ENCODE measurements at regions not wholly inside any gene's neighbourhood (a gene's known extent, or its start where the extent isn't known, plus 50 kb on each side); places are given as distances from the start of the nearest gene placed in this dataset.
"Not testable (repeated sequence)": the region's sequence is repeated elsewhere in the genome, so short reads cannot be mapped to it uniquely, and the experiment has no call there.

DNA sequence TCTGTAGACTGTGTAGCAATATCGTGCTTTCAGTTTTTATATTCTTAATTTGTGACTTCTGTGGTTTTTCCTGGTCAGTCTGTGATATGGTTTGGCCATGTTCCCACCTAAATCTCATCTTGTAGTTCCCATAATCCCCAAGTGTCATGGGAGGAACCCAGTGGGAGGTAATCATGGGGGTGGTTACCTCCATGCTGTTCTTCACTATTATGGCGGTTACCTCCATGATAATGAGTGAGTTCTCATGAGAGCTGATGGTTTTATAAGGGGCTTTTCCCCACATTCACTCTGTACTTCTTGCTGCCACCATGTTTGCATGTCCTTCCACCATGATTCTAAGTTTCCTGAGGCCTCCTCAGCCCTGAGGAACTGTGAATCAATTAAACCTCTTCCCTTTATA lies 169.8 kb downstream of the LEPR start:
- DNase-seq (ENCODE audit: low read depth), result no peak

DNA sequence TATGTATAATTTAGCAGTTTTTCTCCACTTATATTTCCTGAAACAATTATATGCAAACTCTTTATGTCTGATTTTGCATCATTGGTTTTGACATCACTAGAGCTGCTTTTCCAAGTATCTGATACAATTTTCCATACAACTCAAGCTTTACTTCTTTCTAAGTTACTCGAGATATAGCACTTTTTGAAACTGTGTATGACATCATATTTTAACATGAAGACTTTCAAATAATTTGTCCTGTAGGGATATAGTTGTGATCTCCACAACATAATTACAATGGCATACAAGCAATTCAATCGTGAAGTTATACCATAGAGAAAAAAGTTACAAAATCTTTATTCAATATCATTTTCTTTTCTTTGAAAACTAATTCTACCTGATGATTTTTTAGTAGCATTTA lies 173.0 kb downstream of the LEPR start:
- no peak for DNase-seq (ENCODE audit: low read depth)

- no peak for DNase-seq (ENCODE audit: low read depth)
These were observed 175.3 kb downstream of the LEPR start for GRCh38 chr1:65595724-65596123.

DNA sequence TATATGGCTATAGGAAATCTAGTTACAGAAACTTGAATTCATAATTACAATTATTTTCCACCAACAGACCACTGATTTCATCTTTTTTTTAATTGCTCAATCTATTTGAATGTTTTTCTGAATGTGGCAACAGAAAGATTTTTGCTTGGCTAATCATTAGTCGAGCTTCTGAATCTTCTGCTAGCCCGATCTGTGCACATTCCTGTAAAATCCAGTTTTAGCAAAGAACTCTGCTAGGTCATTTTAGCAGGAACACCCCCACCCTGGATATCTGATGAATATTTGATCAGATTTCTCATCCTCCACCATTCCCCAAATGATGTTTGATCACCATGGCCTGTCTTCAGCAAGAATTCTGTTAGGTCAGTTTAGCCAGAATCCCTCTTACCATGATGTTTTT lies 176.3 kb downstream of the LEPR start:
- no peak for DNase-seq (ENCODE audit: low read depth)

- DNase-seq (ENCODE audit: low read depth), result no peak
These were observed 185.2 kb downstream of the LEPR start for GRCh38 chr1:65605621-65606020.

GRCh38 chr1:65606426-65606825 lies 186.0 kb downstream of the LEPR start:
- DNase-seq (ENCODE audit: low read depth), result no peak

DNA sequence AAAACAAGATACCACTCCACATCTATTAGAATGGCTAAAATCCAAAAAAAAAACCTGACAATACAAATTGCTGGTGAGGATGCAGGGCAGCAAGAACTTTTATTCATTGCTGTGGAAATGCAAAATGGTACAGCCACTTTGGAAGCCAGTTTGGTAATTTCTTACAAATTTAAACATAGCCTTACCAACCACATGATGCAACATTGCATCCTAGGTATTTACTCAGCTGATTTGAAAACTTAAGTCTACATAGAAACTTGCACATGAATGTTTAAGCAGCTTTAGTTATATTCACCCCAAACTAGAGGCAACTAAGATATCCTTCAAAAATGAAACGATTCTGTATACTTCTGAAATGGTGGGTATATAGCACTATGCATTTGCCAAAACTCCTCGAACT lies 178.8 kb upstream of the PDE4B start:
- no peak for DNase-seq (ENCODE audit: low read depth)

DNA sequence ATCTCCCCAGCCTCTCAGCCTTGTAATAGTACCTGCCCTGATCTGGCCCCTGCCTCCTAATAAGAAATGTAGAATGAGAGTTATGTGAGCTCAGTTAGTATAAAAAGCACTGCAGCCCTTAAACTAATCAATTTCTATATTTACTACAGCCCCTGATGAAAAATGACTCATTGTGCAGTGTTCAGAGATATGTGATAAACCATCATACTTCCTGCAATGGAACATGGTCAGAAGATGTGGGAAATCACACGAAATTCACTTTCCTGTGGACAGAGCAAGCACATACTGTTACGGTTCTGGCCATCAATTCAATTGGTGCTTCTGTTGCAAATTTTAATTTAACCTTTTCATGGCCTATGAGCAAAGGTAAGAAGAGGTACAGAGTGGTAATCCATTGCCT lies 176.8 kb upstream of the PDE4B start:
- DNase-seq (ENCODE audit: low read depth), result no peak

- DNase-seq (ENCODE audit: low read depth), result not testable (repeated sequence)
These were observed 171.0 kb upstream of the PDE4B start for GRCh38 chr1:65621721-65622120.

- no peak for DNase-seq (ENCODE audit: low read depth)
These were observed 168.8 kb upstream of the PDE4B start for GRCh38 chr1:65623895-65624294.

- no peak for DNase-seq (ENCODE audit: low read depth)
These were observed 167.2 kb upstream of the PDE4B start for GRCh38 chr1:65625528-65625927.

GRCh38 chr1:65626003-65626402 lies 166.7 kb upstream of the PDE4B start:
- DNase-seq (ENCODE audit: low read depth), result no peak

- no peak for DNase-seq (ENCODE audit: low read depth)
These were observed 162.9 kb upstream of the PDE4B start for GRCh38 chr1:65629788-65630187.

- DNase-seq (ENCODE audit: low read depth), result peak; percentile 35
These were observed 161.8 kb upstream of the PDE4B start for GRCh38 chr1:65630855-65631254.

DNA sequence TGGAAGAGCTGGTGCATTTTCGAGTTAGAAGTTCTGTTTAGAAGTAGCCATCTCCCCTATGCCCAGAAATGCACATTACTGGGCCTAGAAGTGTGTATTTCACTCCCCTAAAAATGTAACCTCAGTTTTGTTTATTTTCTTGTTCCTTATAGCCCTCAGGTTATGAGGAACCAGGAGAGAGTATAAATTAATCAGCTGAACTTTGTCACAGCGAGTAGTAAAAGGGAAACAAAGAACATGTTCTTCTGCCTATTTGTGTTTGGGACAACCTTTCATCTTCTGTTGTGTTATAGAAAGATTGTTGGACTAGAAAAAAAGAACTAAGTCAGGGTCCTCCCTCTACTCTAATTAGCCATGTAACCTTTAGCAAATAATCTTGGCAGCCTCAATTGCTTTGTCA lies 160.5 kb upstream of the PDE4B start:
- DNase-seq (ENCODE audit: low read depth), result no peak

DNA sequence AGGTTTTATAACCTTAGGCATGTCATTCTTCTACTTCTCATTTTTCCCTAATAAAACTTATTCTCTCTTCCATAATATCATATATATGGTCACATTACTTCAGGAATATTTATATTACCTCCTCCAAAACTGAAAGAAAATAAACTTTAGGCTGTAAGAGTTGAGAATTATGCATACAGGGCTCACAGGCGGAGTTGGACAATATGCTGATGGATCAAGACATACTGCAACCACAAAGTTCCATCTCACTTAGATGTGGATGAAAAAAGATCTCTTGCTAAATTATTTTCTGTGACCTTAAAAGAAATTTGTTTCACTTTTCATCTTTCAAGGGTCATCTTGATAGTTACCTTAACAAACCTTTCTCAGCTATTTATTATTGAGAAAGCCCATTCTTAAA lies 152.6 kb upstream of the PDE4B start:
- DNase-seq (ENCODE audit: low read depth), result no peak

- DNase-seq (ENCODE audit: low read depth), result not testable (repeated sequence)
These were observed 143.5 kb upstream of the PDE4B start for GRCh38 chr1:65649185-65649584.

- DNase-seq (ENCODE audit: low read depth), result no peak
These were observed 142.0 kb upstream of the PDE4B start for GRCh38 chr1:65650682-65651081.

- DNase-seq (ENCODE audit: low read depth), result not testable (repeated sequence)
These were observed 138.2 kb upstream of the PDE4B start for GRCh38 chr1:65654526-65654925.

GRCh38 chr1:65657609-65658008 lies 135.1 kb upstream of the PDE4B start:
- not testable (repeated sequence) for DNase-seq (ENCODE audit: low read depth)

DNA sequence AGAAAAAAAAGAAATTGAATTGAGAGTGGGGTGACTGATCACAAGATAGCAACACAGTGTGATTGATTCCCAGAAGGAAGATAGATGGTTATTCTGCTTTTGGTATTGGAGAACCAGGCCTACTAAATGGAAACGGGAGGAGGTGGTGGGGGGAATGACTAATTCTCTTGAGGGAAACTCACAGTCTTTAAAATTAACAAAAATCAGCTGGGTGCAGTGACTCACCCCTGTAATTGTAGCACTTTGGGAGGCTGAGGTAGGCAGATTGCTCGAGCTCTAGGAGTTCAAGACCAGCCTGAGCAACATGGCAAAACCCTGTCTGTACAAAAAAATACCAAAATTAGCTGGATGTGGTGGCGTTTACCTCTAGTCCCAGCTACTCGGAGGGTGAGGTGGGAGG lies 134.6 kb upstream of the PDE4B start:
- DNase-seq (ENCODE audit: low read depth), result no peak

- DNase-seq (ENCODE audit: low read depth), result no peak
These were observed 124.3 kb upstream of the PDE4B start for GRCh38 chr1:65668368-65668767.

- no peak for DNase-seq (ENCODE audit: low read depth)
These were observed 122.2 kb upstream of the PDE4B start for GRCh38 chr1:65670518-65670917.

DNA sequence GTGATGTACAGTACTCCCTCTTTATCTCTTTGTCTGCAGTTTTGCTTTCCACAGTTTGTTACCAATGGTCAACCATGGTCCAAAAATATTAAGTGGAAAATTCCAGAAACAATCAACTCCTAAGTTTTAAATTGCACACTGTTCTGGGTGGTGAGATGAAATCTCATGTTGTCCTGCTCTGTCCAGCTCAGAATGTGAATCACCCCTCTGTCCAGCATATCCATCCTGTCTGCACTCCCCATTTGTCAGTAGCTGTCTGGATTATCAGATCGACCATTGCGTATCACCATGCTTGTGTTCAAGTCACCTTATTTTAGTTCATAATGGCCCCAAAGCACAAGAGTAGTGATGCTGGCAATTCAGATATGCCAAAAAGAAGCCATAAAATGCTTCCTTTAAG lies 118.2 kb upstream of the PDE4B start:
- no peak for DNase-seq (ENCODE audit: low read depth)

DNA sequence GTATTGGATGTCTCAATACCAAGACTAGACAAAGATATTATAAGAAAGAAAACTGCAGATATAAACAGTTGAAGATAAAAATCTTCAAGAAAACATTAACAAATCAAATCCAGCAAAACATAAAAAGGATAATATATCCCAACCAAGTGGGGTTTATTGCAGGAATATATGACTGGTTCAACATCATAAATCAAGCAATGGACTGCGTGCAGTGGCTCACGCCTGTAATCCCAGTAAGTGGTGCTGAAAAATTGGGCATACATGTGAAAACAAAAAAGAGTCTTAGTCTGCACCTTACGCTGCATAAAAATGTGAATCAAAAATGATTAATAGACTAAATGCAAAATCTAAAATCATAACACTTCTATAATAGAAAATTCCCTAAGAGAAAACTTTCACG lies 112.9 kb upstream of the PDE4B start:
- no peak for DNase-seq (ENCODE audit: low read depth)
